ENCODE measurements at regions not wholly inside any gene's neighbourhood (a gene's known extent, or its start where the extent isn't known, plus 50 kb on each side); places are given as distances from the start of the nearest gene placed in this dataset.
"Not testable (repeated sequence)": the region's sequence is repeated elsewhere in the genome, so short reads cannot be mapped to it uniquely, and the experiment has no call there.

DNA sequence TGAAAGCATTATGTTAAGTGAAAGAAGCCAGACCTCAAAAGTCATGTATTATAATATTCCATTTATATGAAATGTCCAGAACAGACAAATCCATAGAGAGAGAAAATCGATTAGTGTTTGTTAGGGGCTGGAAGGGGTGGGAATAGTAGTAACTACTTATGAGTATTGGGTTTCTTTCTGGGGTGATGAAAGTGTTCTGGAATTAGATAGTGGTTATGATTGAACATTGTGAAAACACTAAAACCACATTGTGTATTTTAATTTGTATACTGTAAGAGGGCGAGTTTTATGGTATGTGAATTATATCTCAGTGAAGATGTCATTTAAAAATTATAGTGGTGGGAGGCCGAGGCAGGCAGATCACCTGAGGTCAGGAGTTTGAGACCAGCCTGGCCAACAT is 52.0 kb upstream of the KIF13A start:
- H2AFZ ChIP-seq (ENCODE audit: low read depth, low read length), result no peak overlapping the region
- H3K27me3 ChIP-seq (ENCODE audit: insufficient read depth, low read length), result no peaks in the 10 kb centered on the region
- no peaks in the 10 kb centered on the region for H3K4me1 ChIP-seq (ENCODE audit: insufficient read depth, low read length)
- no peaks in the 10 kb centered on the region for H3K9me3 ChIP-seq (ENCODE audit: low read length)
- H3K4me3 ChIP-seq (ENCODE audit: low read length), result no peak overlapping the region
- no peaks in the 10 kb centered on the region for H3K36me3 ChIP-seq (ENCODE audit: insufficient read depth, low read length)

DNA sequence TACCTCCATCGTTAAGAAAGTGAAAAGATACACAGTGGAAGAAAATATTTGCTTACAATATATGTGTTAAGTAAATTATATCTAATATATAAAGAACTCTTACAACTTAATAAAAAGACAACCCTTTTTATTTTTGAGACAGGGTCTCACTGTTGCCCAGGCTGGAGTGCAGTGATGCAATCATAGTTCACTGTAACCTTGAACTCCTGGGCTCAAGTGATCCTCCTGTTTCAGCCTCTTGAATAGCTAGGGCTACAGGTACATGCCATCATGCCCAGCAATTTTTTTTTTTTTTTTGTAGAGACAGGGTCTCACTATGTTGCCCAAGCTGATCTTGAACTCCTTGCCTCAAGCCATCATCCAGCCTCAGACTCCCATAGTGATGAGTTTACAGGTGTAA is 50.8 kb upstream of the KIF13A start:
- H3K4me3 ChIP-seq (ENCODE audit: low read length); H3K9me3 ChIP-seq (ENCODE audit: low read length); H3K27me3 ChIP-seq (ENCODE audit: insufficient read depth, low read length); H2AFZ ChIP-seq (ENCODE audit: low read depth, low read length); H3K4me1 ChIP-seq (ENCODE audit: insufficient read depth, low read length); H3K36me3 ChIP-seq (ENCODE audit: insufficient read depth, low read length): not testable (repeated sequence)

Measured in neuron (in vitro differentiated cells).